ENCODE measurements at regions not wholly inside any gene's neighbourhood (a gene's known extent, or its start where the extent isn't known, plus 50 kb on each side); places are given as distances from the start of the nearest gene placed in this dataset.

GRCh38 chr9:74117151-74117550, 380.0 kb upstream of the RORB start:
- Histone ChIP-seq H3K4me3 (no peak overlapping the region), H3K9me3 (no peaks in the 10 kb centered on the region), H3K27me3 (ENCODE audit: insufficient read depth in 3 of 3, low read length in 2 of 3) (no peaks in the 10 kb centered on the region), H3K36me3 (ENCODE audit: insufficient read depth in 1 of 2, low read depth in 1 of 2) (no peaks in the 10 kb centered on the region), H3K27ac (no peak overlapping the region), H3K4me1 (no peaks in the 10 kb centered on the region)
- DNase-seq (no peak), ATAC-seq (no peak)
- no peak for TF ChIP-seq CTCF (IDR thresholded peaks at IDR 0.05)
- intact Hi-C loops (cut with DNase I): no loop called here

- intact Hi-C loops (cut with DNase I): no loop called here
- WGBS, 3 donors: 34 to 55% (median 42%) methylated on average over 3 of the region's 3 CpGs
- H3K27ac ChIP-seq: no peak overlapping the region
Observed at GRCh38 chr9:74117731-74118130, 379.4 kb upstream of the RORB start.

GRCh38 chr9:74120061-74120460, 377.1 kb upstream of the RORB start:
- Histone ChIP-seq H3K9me3 (no peaks in the 10 kb centered on the region), H3K27me3 (ENCODE audit: insufficient read depth in 3 of 3, low read length in 2 of 3) (no peaks in the 10 kb centered on the region), H3K36me3 (ENCODE audit: insufficient read depth in 1 of 2, low read depth in 1 of 2) (no peaks in the 10 kb centered on the region), H3K4me3 (no peak overlapping the region), H3K27ac (no peak overlapping the region), H3K4me1 (no peaks in the 10 kb centered on the region)
- intact Hi-C loops (cut with DNase I): loop anchor here in 1 of 2 donors (10.0 kb wide), 1 partner anchor 65 kb away; no protein-coding TSS in a partner anchor
- ATAC-seq (no peak), DNase-seq (no peak)
- WGBS, 3 donors: 43 to 49% (median 48%) methylated on average over 1 of the region's 1 CpG
- TF ChIP-seq CTCF (IDR thresholded peaks at IDR 0.05): no peak

More at GRCh38 chr9:74117731-74118130, 379.4 kb upstream of the RORB start:
- Histone ChIP-seq H3K27me3 (ENCODE audit: insufficient read depth in 3 of 3, low read length in 2 of 3) (no peaks in the 10 kb centered on the region), H3K9me3 (no peaks in the 10 kb centered on the region), H3K36me3 (ENCODE audit: insufficient read depth in 1 of 2, low read depth in 1 of 2) (no peaks in the 10 kb centered on the region), H3K4me3 (no peak overlapping the region), H3K4me1 (no peaks in the 10 kb centered on the region)
- DNase-seq (no peak), ATAC-seq (no peak)
- no peak for TF ChIP-seq CTCF (IDR thresholded peaks at IDR 0.05)

GRCh38 chr9:74120470-74120869, 376.7 kb upstream of the RORB start:
- H3K27me3 ChIP-seq (ENCODE audit: insufficient read depth in 3 of 3, low read length in 2 of 3): no peaks in the 10 kb centered on the region
- WGBS, 3 donors: 82 to 86% (median 85%) methylated on average over 4 of the region's 4 CpGs
- H3K36me3 ChIP-seq (ENCODE audit: insufficient read depth in 1 of 2, low read depth in 1 of 2): no peaks in the 10 kb centered on the region
- TF ChIP-seq CTCF (IDR thresholded peaks at IDR 0.05): no peak
- DNase-seq (no peak), ATAC-seq (no peak)
- no peak overlapping the region for H3K4me3 ChIP-seq
- H3K9me3 ChIP-seq: no peaks in the 10 kb centered on the region
- H3K27ac ChIP-seq: no peak overlapping the region
- intact Hi-C loops (cut with DNase I): loop anchor here in 1 of 2 donors (10.0 kb wide), 1 partner anchor 64 kb away; no protein-coding TSS in a partner anchor
- no peaks in the 10 kb centered on the region for H3K4me1 ChIP-seq

GRCh38 chr9:74122216-74122615, 374.9 kb upstream of the RORB start:
- 78 to 84% (median 78%) methylated on average over 2 of the region's 2 CpGs for WGBS, 3 donors
- DNase-seq: no peak

More at GRCh38 chr9:74122216-74122615, 374.9 kb upstream of the RORB start:
- no peak overlapping the region for H3K27ac ChIP-seq
- H3K27me3 ChIP-seq (ENCODE audit: insufficient read depth in 3 of 3, low read length in 2 of 3): no peaks in the 10 kb centered on the region
- no peaks in the 10 kb centered on the region for H3K4me1 ChIP-seq
- no peak for ATAC-seq
- no peaks in the 10 kb centered on the region for H3K9me3 ChIP-seq
- H3K36me3 ChIP-seq (ENCODE audit: insufficient read depth in 1 of 2, low read depth in 1 of 2): no peaks in the 10 kb centered on the region
- no peak overlapping the region for H3K4me3 ChIP-seq
- intact Hi-C loops (cut with DNase I): loop anchor here in 1 of 2 donors (10.0 kb wide), 1 partner anchor 63 kb away; no protein-coding TSS in a partner anchor
- no peak for TF ChIP-seq CTCF (IDR thresholded peaks at IDR 0.05)

Data from psoas muscle (tissue), 7 donors.